ENCODE measurements at regions not wholly inside any gene's neighbourhood (a gene's known extent, or its start where the extent isn't known, plus 50 kb on each side); places are given as distances from the start of the nearest gene placed in this dataset.

- ATAC-seq (ENCODE audit: low read depth) = no peak
- H3K9ac ChIP-seq (ENCODE audit: low read length) = no peak overlapping the region
- intact Hi-C loops (cut with micrococcal nuclease) = no loop called here
- Mint-ChIP-seq H3K27ac (no peak overlapping the region), H3K9me3 (ENCODE audit: insufficient read depth) (no peaks in the 10 kb centered on the region), H3K4me3 (no peak overlapping the region), H3K27me3 (no peaks in the 10 kb centered on the region), H3K4me1 (no peaks in the 10 kb centered on the region)
- H3K4me2 ChIP-seq (replicated peaks; ENCODE audit: low read depth, low read length, poor library complexity, severe bottlenecking) = no peak overlapping the region
- H3K36me3 ChIP-seq (replicated peaks in 1 of 2; ENCODE audit: control extremely low read depth in 1 of 2, control insufficient read depth in 1 of 2, extremely low read depth in 1 of 2, insufficient read depth in 2 of 2, low read length in 1 of 2) = no peaks in the 10 kb centered on the region
- H3K27me3 ChIP-seq (replicated peaks in 1 of 4; ENCODE audit: control extremely low read depth in 1 of 4, control insufficient read depth in 3 of 4, insufficient read depth in 4 of 4, low read length in 3 of 4) = no peaks in the 10 kb centered on the region
- ChIA-PET POLR2A (no interaction called here), CTCF (no interaction called here)
- H3K9me3 ChIP-seq (ENCODE audit: control extremely low read depth in 1 of 3, control insufficient read depth in 2 of 3, insufficient read depth in 1 of 3, low read length in 2 of 3) = peaks cover 0 to 7% (median 0%) of the 10 kb centered on the region in 3 donors
- DNase-seq = no peak
- H3K4me3 ChIP-seq (ENCODE audit: control extremely low read depth in 1 of 5, extremely low read depth in 1 of 5, insufficient read depth in 1 of 5, low read depth in 2 of 5, low read length in 4 of 5) = no peak overlapping the region
- no peak for TF ChIP-seq CTCF (IDR thresholded peaks at IDR 0.05)
- no peak for TF ChIP-seq EZH2 (IDR thresholded peaks at IDR 0.05; ENCODE audit: borderline replicate concordance, insufficient read depth, low read depth, low read length, poor library complexity, severe bottlenecking)
- no peak overlapping the region for H2AFZ ChIP-seq (ENCODE audit: insufficient read depth, low read depth, low read length, poor library complexity, severe bottlenecking)
- H3K79me2 ChIP-seq (ENCODE audit: control insufficient read depth, insufficient read depth, low read length) = no peaks in the 10 kb centered on the region
- no peaks in the 10 kb centered on the region for H4K20me1 ChIP-seq (ENCODE audit: control insufficient read depth, insufficient read depth, low read length, poor library complexity, severe bottlenecking)
- no peak overlapping the region for H3K27ac ChIP-seq (ENCODE audit: low read length in 2 of 2)
- H3K4me1 ChIP-seq (ENCODE audit: control insufficient read depth in 2 of 2, insufficient read depth in 2 of 2, low read length in 2 of 2) = no peaks in the 10 kb centered on the region
- 96% methylated on average over 6 of the region's 6 CpGs for WGBS (ENCODE audit: insufficient coverage)
Observed at GRCh38 chr7:156101355-156101754, 289.1 kb upstream of the SHH start.

GRCh38 chr7:156100086-156100485 is 287.8 kb upstream of the SHH start:
- H3K4me1 ChIP-seq (ENCODE audit: control insufficient read depth in 2 of 2, insufficient read depth in 2 of 2, low read length in 2 of 2) = no peaks in the 10 kb centered on the region
- no peaks in the 10 kb centered on the region for H4K20me1 ChIP-seq (ENCODE audit: control insufficient read depth, insufficient read depth, low read length, poor library complexity, severe bottlenecking)
- intact Hi-C loops (cut with micrococcal nuclease) = no loop called here
- POLR2A ChIA-PET = no interaction called here
- H3K9me3 ChIP-seq (ENCODE audit: control extremely low read depth in 1 of 3, control insufficient read depth in 2 of 3, insufficient read depth in 1 of 3, low read length in 2 of 3) = peaks cover 0 to 3% (median 0%) of the 10 kb centered on the region in 3 donors
- Mint-ChIP-seq H3K4me3 (no peak overlapping the region), H3K27ac (no peak overlapping the region), H3K9me3 (ENCODE audit: insufficient read depth) (no peaks in the 10 kb centered on the region), H3K27me3 (no peaks in the 10 kb centered on the region), H3K4me1 (no peaks in the 10 kb centered on the region)
- H3K4me3 ChIP-seq (ENCODE audit: control extremely low read depth in 1 of 5, extremely low read depth in 1 of 5, insufficient read depth in 1 of 5, low read depth in 2 of 5, low read length in 4 of 5) = no peak overlapping the region
- H2AFZ ChIP-seq (ENCODE audit: insufficient read depth, low read depth, low read length, poor library complexity, severe bottlenecking) = no peak overlapping the region
- H3K27ac ChIP-seq (ENCODE audit: low read length in 2 of 2) = no peak overlapping the region
- H3K9ac ChIP-seq (ENCODE audit: low read length) = no peak overlapping the region
- no peak for ATAC-seq (ENCODE audit: low read depth)
- no peak for TF ChIP-seq EZH2 (IDR thresholded peaks at IDR 0.05; ENCODE audit: borderline replicate concordance, insufficient read depth, low read depth, low read length, poor library complexity, severe bottlenecking)
- no peak for TF ChIP-seq CTCF (IDR thresholded peaks at IDR 0.05)
- peaks cover 0 to 3% (median 0%) of the 10 kb centered on the region in 4 experiments for H3K27me3 ChIP-seq (replicated peaks in 1 of 4; ENCODE audit: control extremely low read depth in 1 of 4, control insufficient read depth in 3 of 4, insufficient read depth in 4 of 4, low read length in 3 of 4)
- 93% methylated on average over 5 of the region's 6 CpGs for WGBS (ENCODE audit: insufficient coverage)
- no peak for DNase-seq
- CTCF ChIA-PET = no interaction called here
- no peaks in the 10 kb centered on the region for H3K79me2 ChIP-seq (ENCODE audit: control insufficient read depth, insufficient read depth, low read length)
- no peak overlapping the region for H3K4me2 ChIP-seq (replicated peaks; ENCODE audit: low read depth, low read length, poor library complexity, severe bottlenecking)
- no peaks in the 10 kb centered on the region for H3K36me3 ChIP-seq (replicated peaks in 1 of 2; ENCODE audit: control extremely low read depth in 1 of 2, control insufficient read depth in 1 of 2, extremely low read depth in 1 of 2, insufficient read depth in 2 of 2, low read length in 1 of 2)

Measured in B cell (primary cell).